Umbilical cord (tissue), 1 donor: ENCODE measurements at regions not wholly inside any gene's neighbourhood (a gene's known extent, or its start where the extent isn't known, plus 50 kb on each side); places are given as distances from the start of the nearest gene placed in this dataset.
"Not testable (repeated sequence)": the region's sequence is repeated elsewhere in the genome, so short reads cannot be mapped to it uniquely, and the experiment has no call there.

ENCODE experiments used
- DNase-seq: peaks from one replicate; pipeline ENCODE4 v3.0.0-alpha.2; 2015; ENCODE audit warnings: low spot score

- not testable (repeated sequence) for DNase-seq
Observed at GRCh38 chr20:25987928-25988560, 291.4 kb upstream of the ZNF337 start.

DNA sequence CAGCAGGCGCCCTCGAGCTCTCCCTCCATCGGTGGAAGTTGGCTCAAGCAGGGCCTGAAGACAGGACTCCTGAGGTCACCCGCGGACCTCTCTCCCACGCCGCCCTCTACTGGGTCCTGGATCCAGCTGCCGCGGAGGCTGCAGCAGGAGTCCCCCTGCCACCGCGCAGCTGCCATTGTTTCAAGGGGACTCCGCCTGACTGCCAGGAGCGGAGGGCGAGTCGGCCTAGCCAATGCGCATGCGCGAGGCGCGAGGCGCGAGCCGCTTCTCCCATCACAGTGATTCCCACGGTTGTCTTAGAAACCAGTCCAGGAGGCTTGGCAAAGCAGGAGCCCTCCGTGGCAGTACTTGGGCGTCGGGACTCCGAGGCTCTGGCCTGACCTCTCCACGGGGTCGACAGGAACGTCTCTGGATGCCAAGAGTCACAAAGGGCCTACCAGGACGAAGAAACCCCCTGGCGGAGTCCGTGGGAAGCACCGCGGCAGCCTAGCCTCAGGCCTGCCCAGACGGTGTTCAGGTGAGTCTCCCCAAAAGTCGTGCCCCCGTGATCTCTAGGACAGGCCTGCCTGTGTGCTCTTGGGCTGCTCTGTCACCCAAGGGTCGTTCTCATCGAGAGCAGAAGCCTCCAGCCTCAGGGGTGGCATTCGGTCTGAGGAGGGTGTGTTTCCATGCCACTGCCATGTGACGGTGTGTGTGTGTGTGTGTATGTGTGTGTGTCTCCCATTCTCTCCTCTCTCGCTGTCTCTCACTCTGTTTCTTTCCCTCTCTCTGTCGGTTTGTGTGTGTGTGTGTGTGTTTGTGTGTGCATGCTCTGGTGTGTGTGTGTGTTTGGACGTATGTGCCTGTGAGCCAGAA, 290.6 kb upstream of the ZNF337 start:
- DNase-seq: peak; percentile 55

- no peak for DNase-seq
Observed at GRCh38 chr20:25985597-25985996, 288.9 kb upstream of the ZNF337 start.

DNA sequence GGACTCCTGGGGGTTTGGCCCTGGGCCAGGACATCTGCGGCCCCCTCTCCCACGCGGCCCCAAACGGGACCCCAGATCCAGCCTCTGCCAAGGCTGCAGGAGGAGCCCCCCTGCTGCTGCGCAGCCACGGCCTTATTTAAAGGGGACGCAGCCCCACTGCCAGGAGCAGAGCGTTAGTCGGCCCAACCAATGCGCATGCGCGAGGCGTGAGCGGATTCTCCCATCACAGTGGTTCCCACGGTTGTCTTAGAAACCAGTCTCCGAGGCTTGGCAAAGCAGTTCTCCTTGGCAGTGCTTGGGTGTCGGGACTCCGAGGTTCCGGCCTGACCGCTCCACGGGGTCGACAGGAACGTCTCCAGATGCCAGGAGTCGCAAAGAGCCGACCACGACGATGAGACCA, 288.3 kb upstream of the ZNF337 start:
- DNase-seq: no peak

GRCh38 chr20:25982701-25983100, 286.0 kb upstream of the ZNF337 start:
- not testable (repeated sequence) for DNase-seq

GRCh38 chr20:25978450-25979190, 282.0 kb upstream of the ZNF337 start:
- DNase-seq: peak; percentile 10

DNA sequence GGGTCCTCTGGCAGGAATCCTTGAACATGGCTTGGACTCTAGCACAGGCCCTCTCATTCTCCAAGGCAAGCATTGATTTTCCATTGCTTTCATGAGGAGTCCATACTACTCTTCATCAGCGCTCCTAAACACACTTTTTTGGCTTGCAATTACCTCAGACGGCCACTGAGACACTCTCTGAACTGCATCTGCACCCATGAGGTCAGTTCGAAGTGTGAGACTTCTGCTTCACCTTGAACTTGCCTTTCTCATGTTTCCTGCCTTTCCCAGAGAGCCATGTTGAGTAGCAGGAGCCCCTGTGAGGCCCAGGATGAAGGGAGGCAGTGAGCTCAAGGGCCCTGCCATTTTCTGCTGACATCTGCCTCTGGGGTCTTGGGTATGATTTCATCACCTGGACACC, 279.2 kb upstream of the ZNF337 start:
- DNase-seq: not testable (repeated sequence)

DNA sequence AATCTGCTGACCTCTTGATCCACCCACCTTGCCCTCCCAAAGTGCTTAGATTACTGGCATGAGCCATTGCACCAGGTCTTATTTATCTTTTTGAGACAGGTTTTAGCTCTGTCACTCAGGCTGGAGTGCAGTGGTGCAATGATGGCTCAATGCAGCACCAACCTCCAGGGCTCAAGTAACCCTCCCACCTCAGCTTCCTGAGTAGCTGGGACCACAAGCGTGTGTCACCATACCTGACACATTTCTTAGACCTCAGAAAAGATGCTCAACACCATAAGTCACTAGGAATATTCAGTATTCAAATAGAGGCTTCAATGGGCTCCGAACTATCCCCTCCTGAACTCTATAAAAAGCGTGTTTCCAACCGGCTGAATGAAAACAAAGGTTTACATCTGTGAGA, 268.6 kb upstream of the ZNF337 start:
- DNase-seq: not testable (repeated sequence)

GRCh38 chr20:25953876-25954275, 257.2 kb upstream of the ZNF337 start:
- not testable (repeated sequence) for DNase-seq

DNA sequence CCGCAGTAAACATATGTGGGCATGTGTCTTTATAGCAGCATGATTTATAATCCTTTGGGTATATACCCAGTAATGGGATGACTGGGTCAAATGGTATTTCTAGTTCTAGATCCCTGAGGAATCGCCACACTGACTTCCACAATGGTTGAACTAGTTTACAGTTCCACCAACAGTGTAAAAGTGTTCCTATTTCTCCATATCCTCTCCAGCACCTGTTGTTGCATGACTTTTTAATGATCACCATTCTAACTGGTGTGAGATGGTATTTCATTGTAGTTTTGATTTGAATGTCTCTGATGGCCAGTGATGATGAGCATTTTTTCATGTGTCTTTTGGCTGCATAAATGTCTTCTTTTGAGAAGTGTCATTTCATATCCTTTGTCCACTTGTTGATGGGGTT, 238.6 kb upstream of the ZNF337 start:
- not testable (repeated sequence) for DNase-seq

GRCh38 chr20:25932806-25933205, 236.2 kb upstream of the ZNF337 start:
- not testable (repeated sequence) for DNase-seq

- DNase-seq: not testable (repeated sequence)
Observed at GRCh38 chr20:25932170-25932569, 235.5 kb upstream of the ZNF337 start.

DNA sequence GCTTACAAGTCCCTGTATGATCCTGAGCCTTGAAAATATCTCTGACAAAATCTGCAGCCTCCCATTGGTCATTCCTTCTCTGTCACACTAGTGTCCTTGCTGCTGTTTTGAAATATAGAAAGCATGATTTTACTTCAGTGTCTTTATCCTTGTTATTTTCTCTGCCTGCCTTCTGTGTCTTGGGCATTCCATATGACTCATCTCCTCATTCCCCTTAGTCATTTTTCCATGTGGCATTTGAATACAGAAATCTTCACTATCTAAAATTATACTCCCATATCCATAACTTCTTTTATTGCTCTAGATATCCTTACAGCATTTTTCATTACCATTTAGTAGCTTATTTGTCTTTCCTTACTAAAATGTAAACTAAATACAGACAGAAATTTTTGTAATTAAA, 205.7 kb upstream of the ZNF337 start:
- not testable (repeated sequence) for DNase-seq

- not testable (repeated sequence) for DNase-seq
Observed at GRCh38 chr20:25898663-25899062, 202.0 kb upstream of the ZNF337 start.

- not testable (repeated sequence) for DNase-seq
Observed at GRCh38 chr20:25879096-25879495, 182.4 kb upstream of the ZNF337 start.

- not testable (repeated sequence) for DNase-seq
Observed at GRCh38 chr20:25868650-25868979, 172.0 kb upstream of the ZNF337 start.

DNA sequence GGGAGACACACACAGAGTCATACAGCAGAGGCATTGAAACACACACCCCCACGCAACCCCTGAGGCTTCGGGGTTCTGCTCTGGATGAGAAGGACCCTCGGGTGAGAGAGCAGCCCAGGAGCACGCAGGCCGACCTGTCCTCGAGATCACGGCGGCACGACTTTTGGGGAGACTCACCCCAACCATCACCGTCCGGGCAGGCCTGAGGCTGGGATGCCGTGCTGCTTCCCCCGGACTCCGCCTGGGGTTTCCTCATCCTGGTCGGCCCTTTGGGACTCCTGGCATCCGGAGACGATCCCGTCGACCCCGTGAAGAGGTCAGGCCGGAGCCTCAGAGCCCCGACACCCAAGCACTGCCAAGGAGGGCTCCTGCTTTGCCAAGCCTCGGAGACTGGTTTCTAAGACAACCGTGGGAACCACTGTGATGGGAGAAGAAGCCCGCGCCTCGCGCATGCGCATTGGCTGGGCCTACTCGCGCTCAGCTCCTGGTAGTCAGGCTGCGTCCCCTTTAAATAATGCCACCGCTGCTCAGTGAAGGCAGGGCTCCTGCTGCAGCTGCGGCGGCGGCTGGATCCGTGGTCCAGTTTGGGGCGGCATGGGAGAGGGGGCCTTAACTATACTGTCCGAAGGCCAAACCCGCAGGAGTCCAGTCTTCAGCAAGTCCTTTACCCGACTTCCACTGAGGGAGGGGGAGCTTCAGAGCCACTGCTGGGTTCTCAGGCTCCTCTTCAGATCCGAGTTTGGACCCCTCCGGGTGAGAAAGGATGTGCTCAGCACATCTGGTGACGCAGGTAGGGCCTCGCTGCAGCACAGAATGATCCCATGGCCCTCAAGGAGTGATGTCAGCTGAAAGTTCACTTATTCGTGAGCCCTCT, 171.4 kb upstream of the ZNF337 start:
- peak; percentile 80 for DNase-seq

- DNase-seq: not testable (repeated sequence)
Observed at GRCh38 chr20:25867015-25867775, 170.5 kb upstream of the ZNF337 start.

DNA sequence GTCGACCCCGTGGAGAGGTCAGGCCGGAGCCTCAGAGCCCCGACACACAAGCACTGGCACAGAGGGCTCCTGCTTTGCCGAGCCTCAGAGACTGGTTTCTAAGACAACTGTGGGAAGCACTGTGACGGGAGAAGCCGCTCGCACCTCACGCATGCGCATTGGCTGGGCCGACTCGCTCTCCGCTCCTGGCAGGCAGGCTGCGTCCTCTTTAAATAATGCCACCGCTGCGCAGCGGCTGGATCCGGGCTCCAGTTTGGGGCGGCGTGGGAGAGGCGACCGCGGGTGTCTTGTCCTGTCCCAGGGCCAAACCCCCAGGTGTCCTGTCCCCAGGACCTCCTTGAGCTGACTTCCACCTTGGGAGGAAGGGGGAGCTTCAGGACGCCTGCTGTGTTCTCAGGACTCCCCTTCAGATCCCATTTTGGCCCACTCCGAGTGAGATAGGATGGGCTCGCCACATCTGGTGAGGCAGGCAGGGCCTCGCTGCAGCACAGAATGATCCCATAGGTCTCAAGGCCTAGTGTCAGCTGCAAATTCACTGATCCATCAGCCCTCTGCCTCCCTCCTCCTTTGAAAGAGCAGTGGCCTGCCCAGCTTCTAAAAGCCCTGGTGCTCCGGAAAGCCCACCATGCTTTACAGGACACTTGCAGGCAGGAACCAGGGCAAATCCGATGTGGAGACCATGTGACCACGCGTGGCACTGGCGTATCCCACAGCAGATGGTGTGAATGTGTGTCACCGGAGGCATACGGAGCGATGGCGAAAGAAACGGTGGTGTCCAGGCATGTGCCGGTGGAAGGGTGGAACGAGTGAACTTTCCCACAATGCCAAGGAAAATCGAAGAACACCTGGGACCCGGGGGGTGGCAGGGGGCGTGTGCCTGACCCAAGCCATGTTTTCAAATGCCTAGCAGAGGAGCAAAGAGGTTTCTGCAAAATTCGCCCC, 169.3 kb upstream of the ZNF337 start:
- DNase-seq: peak; percentile 78
